GM21447 (cell line): ENCODE measurements at regions not wholly inside any gene's neighbourhood (a gene's known extent, or its start where the extent isn't known, plus 50 kb on each side); places are given as distances from the start of the nearest gene placed in this dataset.

Experiments used
- ATAC-seq: cut with Tn5 transposase; IDR thresholded peaks from one replicate; pipeline ENCODE4 v1.9.1; 2021; ENCODE audit not compliant: unreplicated experiment

- no peak for ATAC-seq
These were observed 508.3 kb upstream of the PKN2 start for GRCh38 chr1:88175631-88176226.

- ATAC-seq, result no peak
These were observed 504.1 kb upstream of the PKN2 start for GRCh38 chr1:88179943-88180342.

- ATAC-seq, result peak; percentile 96
These were observed 503.5 kb upstream of the PKN2 start for GRCh38 chr1:88180449-88181108.

GRCh38 chr1:88186911-88187310, 497.2 kb upstream of the PKN2 start:
- ATAC-seq, result no peak

- ATAC-seq, result no peak
These were observed 496.0 kb upstream of the PKN2 start for GRCh38 chr1:88188038-88188437.

GRCh38 chr1:88189525-88189924, 494.5 kb upstream of the PKN2 start:
- no peak for ATAC-seq

- peak; percentile 99 for ATAC-seq
These were observed 492.2 kb upstream of the PKN2 start for GRCh38 chr1:88191917-88192316.

- no peak for ATAC-seq
These were observed 489.5 kb upstream of the PKN2 start for GRCh38 chr1:88194542-88194941.

- no peak for ATAC-seq
These were observed 483.5 kb upstream of the PKN2 start for GRCh38 chr1:88200545-88200944.

- no peak for ATAC-seq
These were observed 480.0 kb upstream of the PKN2 start for GRCh38 chr1:88204111-88204510.

- ATAC-seq, result no peak
These were observed 479.4 kb upstream of the PKN2 start for GRCh38 chr1:88204612-88205167.

GRCh38 chr1:88208389-88208788, 475.7 kb upstream of the PKN2 start:
- no peak for ATAC-seq

GRCh38 chr1:88210103-88210787, 473.8 kb upstream of the PKN2 start:
- ATAC-seq, result no peak

- ATAC-seq, result no peak
These were observed 467.6 kb upstream of the PKN2 start for GRCh38 chr1:88216441-88216840.

- no peak for ATAC-seq
These were observed 466.7 kb upstream of the PKN2 start for GRCh38 chr1:88217386-88217785.

- ATAC-seq, result no peak
These were observed 464.6 kb upstream of the PKN2 start for GRCh38 chr1:88219521-88219920.

- no peak for ATAC-seq
These were observed 462.7 kb upstream of the PKN2 start for GRCh38 chr1:88221411-88221810.

GRCh38 chr1:88224906-88225305, 459.2 kb upstream of the PKN2 start:
- no peak for ATAC-seq

GRCh38 chr1:88228114-88228513, 456.0 kb upstream of the PKN2 start:
- no peak for ATAC-seq

- no peak for ATAC-seq
These were observed 453.9 kb upstream of the PKN2 start for GRCh38 chr1:88230126-88230525.

GRCh38 chr1:88237058-88237457, 447.0 kb upstream of the PKN2 start:
- ATAC-seq, result no peak

GRCh38 chr1:88239205-88239604, 444.9 kb upstream of the PKN2 start:
- no peak for ATAC-seq
